ENCODE measurements at regions not wholly inside any gene's neighbourhood (a gene's known extent, or its start where the extent isn't known, plus 50 kb on each side); places are given as distances from the start of the nearest gene placed in this dataset.

GRCh38 chr1:221451741-221452140, 290.1 kb downstream of the DUSP10 start:
- RAD21 ChIA-PET (ENCODE audit: unreplicated experiment), result no interaction called here
- intact Hi-C loops (cut with micrococcal nuclease; ENCODE audit: unreplicated experiment), result no loop called here
- no peaks in the 10 kb centered on the region for H3K4me1 ChIP-seq (ENCODE audit: control insufficient read depth, insufficient read depth, low read length)
- no peaks in the 10 kb centered on the region for H3K9me3 ChIP-seq (replicated peaks; ENCODE audit: control insufficient read depth, insufficient read depth, low read length)
- no peak for FAIRE-seq
- SMC1A ChIA-PET (ENCODE audit: uncharacterized antibody, unreplicated experiment), result no interaction called here
- CTCF ChIA-PET, result interaction anchor here (1.0 kb wide), 1 partner anchor 16 kb away, joined by 4 read pairs; no protein-coding TSS in a partner anchor
- in situ Hi-C loops (cut with MboI), result no loop called here
- no peaks in the 10 kb centered on the region for H4K20me1 ChIP-seq (ENCODE audit: control insufficient read depth, insufficient read depth)
- WGBS (ENCODE audit: insufficient coverage, insufficient replicate concordance, low lambda C conversion rate, missing lambda C conversion rate), result 0% methylated on average over 1 of the region's 1 CpG
- no TSS peak for BruUV-seq (replicated peaks)
- no peak overlapping the region for H3K9ac ChIP-seq (ENCODE audit: control insufficient read depth, insufficient read depth, low read length)
- no peak for DNase-seq (ENCODE audit: low read depth, low spot score)
- no peak overlapping the region for H2AFZ ChIP-seq (ENCODE audit: control insufficient read depth, low read depth, low read length)
- ATAC-seq, result no peak
- H3K27me3 ChIP-seq (replicated peaks in 1 of 2; ENCODE audit: control insufficient read depth in 2 of 2, insufficient read depth in 2 of 2, low read length in 1 of 2), result no peaks in the 10 kb centered on the region
- H3K36me3 ChIP-seq (ENCODE audit: control insufficient read depth in 2 of 2, insufficient read depth in 2 of 2, low read length in 1 of 2), result no peaks in the 10 kb centered on the region
- no peak overlapping the region for H3K4me3 ChIP-seq
- POLR2A ChIA-PET, result no interaction called here
- H3K4me2 ChIP-seq (ENCODE audit: control insufficient read depth, insufficient read depth), result no peak overlapping the region
- H3K27ac ChIP-seq (ENCODE audit: control insufficient read depth, insufficient read depth), result no peak overlapping the region
- no peaks in the 10 kb centered on the region for H3K79me2 ChIP-seq (ENCODE audit: control insufficient read depth, insufficient read depth, low read length)
- TF ChIP-seq ZNF687 (IDR thresholded peaks at IDR 0.05) (no peak), IKZF1 (conservative IDR thresholded peaks at IDR 0.05) (no peak), FOXK2 (IDR thresholded peaks at IDR 0.05) (no peak), GABPA (IDR thresholded peaks at IDR 0.05; ENCODE audit: low read depth) (no peak), EP300 (IDR thresholded peaks at IDR 0.05; ENCODE audit: borderline replicate concordance in 1 of 2, control insufficient read depth in 1 of 2, low read depth in 2 of 2, low read length in 2 of 2) (no peak), ZNF274 (IDR thresholded peaks at IDR 0.05; ENCODE audit: insufficient read depth, insufficient read length) (no peak), NFIC (IDR thresholded peaks at IDR 0.05; ENCODE audit: low read depth, low read length) (no peak), NFYA (IDR thresholded peaks at IDR 0.05; ENCODE audit: borderline replicate concordance, low read depth, low read length) (no peak), BMI1 (IDR thresholded peaks at IDR 0.05; ENCODE audit: borderline replicate concordance) (no peak), CREM (IDR thresholded peaks at IDR 0.05; ENCODE audit: low read depth) (no peak), MYB (IDR thresholded peaks at IDR 0.05; ENCODE audit: borderline replicate concordance, low read depth, low read length) (no peak), HDGF (IDR thresholded peaks at IDR 0.05) (no peak), EED (IDR thresholded peaks at IDR 0.05; ENCODE audit: low read depth) (no peak), NFXL1 (IDR thresholded peaks at IDR 0.05; ENCODE audit: borderline replicate concordance) (no peak), TAF1 (IDR thresholded peaks at IDR 0.05; ENCODE audit: borderline replicate concordance, low read depth, low read length) (no peak)
- TF ChIP-seq, protein P1, sequence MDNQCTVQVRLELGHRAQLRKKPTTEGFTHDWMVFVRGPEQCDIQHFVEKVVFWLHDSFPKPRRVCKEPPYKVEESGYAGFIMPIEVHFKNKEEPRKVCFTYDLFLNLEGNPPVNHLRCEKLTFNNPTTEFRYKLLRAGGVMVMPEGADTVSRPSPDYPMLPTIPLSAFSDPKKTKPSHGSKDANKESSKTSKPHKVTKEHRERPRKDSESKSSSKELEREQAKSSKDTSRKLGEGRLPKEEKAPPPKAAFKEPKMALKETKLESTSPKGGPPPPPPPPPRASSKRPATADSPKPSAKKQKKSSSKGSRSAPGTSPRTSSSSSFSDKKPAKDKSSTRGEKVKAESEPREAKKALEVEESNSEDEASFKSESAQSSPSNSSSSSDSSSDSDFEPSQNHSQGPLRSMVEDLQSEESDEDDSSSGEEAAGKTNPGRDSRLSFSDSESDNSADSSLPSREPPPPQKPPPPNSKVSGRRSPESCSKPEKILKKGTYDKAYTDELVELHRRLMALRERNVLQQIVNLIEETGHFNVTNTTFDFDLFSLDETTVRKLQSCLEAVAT (IDR thresholded peaks at IDR 0.05), result no peak
- TF ChIP-seq, protein P2, sequence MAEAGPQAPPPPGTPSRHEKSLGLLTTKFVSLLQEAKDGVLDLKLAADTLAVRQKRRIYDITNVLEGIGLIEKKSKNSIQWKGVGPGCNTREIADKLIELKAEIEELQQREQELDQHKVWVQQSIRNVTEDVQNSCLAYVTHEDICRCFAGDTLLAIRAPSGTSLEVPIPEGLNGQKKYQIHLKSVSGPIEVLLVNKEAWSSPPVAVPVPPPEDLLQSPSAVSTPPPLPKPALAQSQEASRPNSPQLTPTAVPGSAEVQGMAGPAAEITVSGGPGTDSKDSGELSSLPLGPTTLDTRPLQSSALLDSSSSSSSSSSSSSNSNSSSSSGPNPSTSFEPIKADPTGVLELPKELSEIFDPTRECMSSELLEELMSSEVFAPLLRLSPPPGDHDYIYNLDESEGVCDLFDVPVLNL (IDR thresholded peaks at IDR 0.05; ENCODE audit: low read depth, low read length), result no peak
- TF ChIP-seq, protein P3, sequence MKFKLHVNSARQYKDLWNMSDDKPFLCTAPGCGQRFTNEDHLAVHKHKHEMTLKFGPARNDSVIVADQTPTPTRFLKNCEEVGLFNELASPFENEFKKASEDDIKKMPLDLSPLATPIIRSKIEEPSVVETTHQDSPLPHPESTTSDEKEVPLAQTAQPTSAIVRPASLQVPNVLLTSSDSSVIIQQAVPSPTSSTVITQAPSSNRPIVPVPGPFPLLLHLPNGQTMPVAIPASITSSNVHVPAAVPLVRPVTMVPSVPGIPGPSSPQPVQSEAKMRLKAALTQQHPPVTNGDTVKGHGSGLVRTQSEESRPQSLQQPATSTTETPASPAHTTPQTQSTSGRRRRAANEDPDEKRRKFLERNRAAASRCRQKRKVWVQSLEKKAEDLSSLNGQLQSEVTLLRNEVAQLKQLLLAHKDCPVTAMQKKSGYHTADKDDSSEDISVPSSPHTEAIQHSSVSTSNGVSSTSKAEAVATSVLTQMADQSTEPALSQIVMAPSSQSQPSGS (IDR thresholded peaks at IDR 0.05; ENCODE audit: low read length), result no peak
